SK-N-SH treated with all-trans-retinoic acid at 6 μM for 48 hours (cell line): ENCODE measurements at regions not wholly inside any gene's neighbourhood (a gene's known extent, or its start where the extent isn't known, plus 50 kb on each side); places are given as distances from the start of the nearest gene placed in this dataset.

ENCODE experiments used
- ARNTL ChIP-seq: fragments of 450-650 bp; formaldehyde crosslinking; IDR thresholded peaks from 2 replicates; pipeline ENCODE4 v1.5.0; 2020; ENCODE audit warnings: low read depth, mild to moderate bottlenecking, moderate library complexity, borderline replicate concordance
- BACH2 ChIP-seq: fragments of 250-450 bp; sonication (Bioruptor Pico); IDR thresholded peaks from 2 replicates; pipeline ENCODE4 v1.9.0; 2021; ENCODE audit warnings: mild to moderate bottlenecking, borderline replicate concordance
- CREB5 ChIP-seq: fragments of 250-450 bp; sonication (Bioruptor Pico); IDR thresholded peaks from 2 replicates; pipeline ENCODE4 v1.5.1; 2020; ENCODE audit warnings: low read depth, mild to moderate bottlenecking, moderate library complexity
- CSRNP3 ChIP-seq: fragments of 250-450 bp; sonication (Bioruptor Pico); IDR thresholded peaks from 2 replicates; pipeline ENCODE4 v1.5.1; 2021; ENCODE audit warnings: mild to moderate bottlenecking, moderate library complexity
- ESRRG ChIP-seq: fragments of 250-450 bp; sonication (Bioruptor Pico); IDR thresholded peaks from 2 replicates; pipeline ENCODE4 v1.6.1; 2021; ENCODE audit warnings: mild to moderate bottlenecking
- ISL1 ChIP-seq: fragments of 250-450 bp; sonication (Bioruptor Pico); IDR thresholded peaks from 2 replicates; pipeline ENCODE4 v2.1.2; 2022; ENCODE audit warnings: mild to moderate bottlenecking, moderate library complexity
- PATZ1 ChIP-seq: fragments of 250-450 bp; sonication (Bioruptor Pico); IDR thresholded peaks from 2 replicates; pipeline ENCODE4 v1.8.0; 2020; ENCODE audit warnings: mild to moderate bottlenecking, moderate library complexity, borderline replicate concordance
- RARB ChIP-seq: fragments of 250-450 bp; sonication (Bioruptor Pico); IDR thresholded peaks from 2 replicates; pipeline ENCODE4 v1.8.0; 2021; ENCODE audit warnings: mild to moderate bottlenecking, moderate library complexity
- TOX ChIP-seq: fragments of 250-450 bp; sonication (Bioruptor Pico); IDR thresholded peaks from 2 replicates; pipeline ENCODE4 v1.8.0; 2021; ENCODE audit warnings: mild to moderate bottlenecking, moderate library complexity, borderline replicate concordance
- TSHZ2 ChIP-seq: fragments of 250-450 bp; sonication (Bioruptor Pico); IDR thresholded peaks from 2 replicates; pipeline ENCODE4 v1.5.0; 2020; ENCODE audit warnings: mild to moderate bottlenecking, moderate library complexity
- ZFP3 ChIP-seq: fragments of 250-450 bp; sonication (Bioruptor Pico); IDR thresholded peaks from 2 replicates; pipeline ENCODE4 v1.5.0; 2020; ENCODE audit warnings: mild to moderate bottlenecking, moderate library complexity
- ZNF70 ChIP-seq: fragments of 450-650 bp; formaldehyde crosslinking; IDR thresholded peaks from 2 replicates; pipeline ENCODE4 v1.5.0; 2020; ENCODE audit warnings: mild to moderate bottlenecking, moderate library complexity
- ZNF8 ChIP-seq: fragments of 450-650 bp; formaldehyde crosslinking; IDR thresholded peaks from 2 replicates; pipeline ENCODE4 v1.5.0; 2020; ENCODE audit warnings: mild to moderate bottlenecking, moderate library complexity

GRCh38 chrX:8921615-8922014 is 112.3 kb downstream of the FAM9B start:
- TF ChIP-seq CREB5 (CRISPR knock-in tag): no peak
- no peak for TF ChIP-seq ISL1 (CRISPR knock-in tag)
- no peak for TF ChIP-seq TSHZ2 (CRISPR knock-in tag)
- no peak for TF ChIP-seq PATZ1 (CRISPR knock-in tag)
- no peak for TF ChIP-seq ZNF70 (CRISPR knock-in tag)
- TF ChIP-seq CSRNP3 (CRISPR knock-in tag): no peak
- no peak for TF ChIP-seq ESRRG (CRISPR knock-in tag)
- TF ChIP-seq RARB: no peak
- TF ChIP-seq ZFP3 (CRISPR knock-in tag): no peak
- no peak for TF ChIP-seq TOX (CRISPR knock-in tag)
- no peak for TF ChIP-seq ARNTL
- TF ChIP-seq ZNF8: no peak
- no peak for TF ChIP-seq BACH2
